ENCODE measurements at regions not wholly inside any gene's neighbourhood (a gene's known extent, or its start where the extent isn't known, plus 50 kb on each side); places are given as distances from the start of the nearest gene placed in this dataset.
"Not testable (repeated sequence)": the region's sequence is repeated elsewhere in the genome, so short reads cannot be mapped to it uniquely, and the experiment has no call there.

DNA sequence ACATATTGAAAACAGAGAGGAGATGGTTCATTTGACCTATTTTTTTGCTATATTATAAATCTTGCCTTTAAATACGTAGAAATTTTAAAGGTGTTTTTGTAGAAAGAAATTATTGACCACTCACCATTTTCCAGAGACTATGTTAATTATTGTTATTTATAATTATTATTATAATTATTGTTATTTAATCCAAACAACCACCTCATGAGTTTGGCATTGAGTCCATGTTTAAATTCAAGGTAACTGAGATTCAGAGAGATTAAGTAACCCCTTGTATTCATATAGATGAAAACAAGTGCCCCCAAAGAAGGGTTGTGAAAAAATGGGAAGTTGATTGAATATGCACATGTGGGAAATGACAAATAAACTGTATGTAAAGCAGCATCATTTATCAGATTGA, 692.5 kb upstream of the MIR17HG start:
- DNase-seq: no peak

DNA sequence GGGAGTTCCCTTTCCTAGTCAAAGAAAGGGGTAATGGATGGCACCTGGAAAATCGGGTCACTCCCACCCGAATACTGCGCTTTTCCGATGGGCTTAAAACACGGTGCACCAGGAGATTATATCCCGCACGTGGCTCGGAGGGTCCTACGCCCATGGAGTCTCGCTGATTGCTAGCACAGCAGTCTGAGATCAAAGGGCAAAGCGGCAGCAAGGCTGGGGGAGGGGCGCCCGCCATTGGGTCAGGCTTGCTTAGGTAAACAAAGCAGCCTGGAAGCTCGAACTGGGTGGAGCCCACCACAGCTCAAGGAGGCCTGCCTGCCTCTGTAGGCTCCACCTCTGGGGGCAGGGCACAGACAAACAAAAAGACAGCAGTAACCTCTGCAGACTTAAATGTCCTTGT, 683.3 kb upstream of the MIR17HG start:
- DNase-seq: not testable (repeated sequence)

- no peak for DNase-seq
Observed at GRCh38 chr13:90673746-90674145, 673.7 kb upstream of the MIR17HG start.

DNA sequence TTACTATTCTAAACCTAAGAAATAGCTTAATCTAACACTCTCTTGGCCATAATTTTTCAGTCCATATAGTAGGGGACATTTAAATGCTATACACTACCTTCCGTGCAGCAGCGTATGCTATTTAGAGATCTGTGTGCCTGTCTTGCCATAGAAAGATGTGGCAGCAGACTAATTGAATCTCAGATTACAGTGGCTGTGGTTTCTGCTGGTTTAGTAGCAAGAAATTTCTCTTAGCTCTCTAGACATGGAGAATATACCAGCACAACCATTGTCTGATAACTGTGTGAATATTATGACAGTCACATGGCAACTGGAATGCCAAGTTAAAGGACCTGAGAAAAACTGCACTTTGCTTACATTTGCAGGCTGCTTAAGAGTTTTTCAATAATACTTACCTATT, 672.4 kb upstream of the MIR17HG start:
- no peak for DNase-seq

DNA sequence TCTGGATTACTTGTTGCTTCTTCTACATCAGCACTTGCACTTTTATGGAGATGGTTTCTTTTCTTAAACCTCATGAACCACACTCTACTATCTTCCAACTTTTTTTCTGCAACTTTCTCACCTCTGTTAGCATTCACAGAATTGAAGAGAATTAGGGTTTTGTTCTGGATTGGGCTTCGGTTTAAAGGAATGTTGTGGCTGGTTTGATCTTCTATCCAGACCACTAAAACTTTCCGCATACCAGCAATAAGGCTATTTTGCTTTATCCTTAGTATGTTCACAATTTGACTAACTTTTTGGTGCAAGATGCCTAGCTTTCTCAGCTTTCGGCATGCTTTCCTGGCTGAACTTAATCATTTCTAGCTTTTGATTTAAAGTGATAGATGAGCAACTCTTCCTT, 666.7 kb upstream of the MIR17HG start:
- DNase-seq: no peak

DNA sequence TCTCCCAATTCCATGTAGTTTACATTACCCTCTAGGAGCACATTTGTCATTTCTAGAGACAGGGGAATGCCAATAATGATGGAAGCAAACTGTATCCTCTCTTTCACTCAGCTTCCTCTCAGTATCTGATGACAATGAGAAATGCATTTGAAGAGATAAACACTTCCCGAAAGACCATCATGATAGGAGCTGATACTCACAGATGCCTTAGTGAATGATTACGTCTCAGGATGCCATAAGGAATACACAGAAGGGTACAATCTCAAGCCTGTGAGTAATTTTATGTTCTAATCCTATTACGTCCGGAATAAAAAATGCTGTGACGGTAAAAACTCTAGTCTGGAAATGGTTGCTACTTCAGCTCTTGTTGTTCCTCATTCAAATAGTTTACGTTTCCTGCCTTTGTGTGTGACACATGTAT, 663.8 kb upstream of the MIR17HG start:
- no peak for DNase-seq

DNA sequence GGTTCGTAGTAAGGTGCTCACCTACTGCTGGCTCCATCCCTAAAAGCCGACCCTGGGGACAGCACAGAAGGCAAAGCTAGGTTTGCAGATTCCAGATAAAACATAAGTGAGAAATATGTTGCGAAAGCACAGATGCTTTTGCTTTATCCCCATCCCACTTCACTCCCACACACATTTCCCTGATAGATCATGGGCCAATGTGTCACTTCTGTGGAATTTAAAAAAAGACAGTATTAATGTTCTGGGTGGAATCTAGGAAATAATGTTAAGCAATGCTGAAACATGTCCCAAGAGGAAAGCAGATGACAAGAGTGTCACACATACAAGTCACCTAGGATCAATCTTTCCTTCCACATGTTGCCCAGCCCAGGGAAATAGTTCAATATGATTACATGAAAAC, 661.0 kb upstream of the MIR17HG start:
- no peak for DNase-seq

- no peak for DNase-seq
Observed at GRCh38 chr13:90689111-90689510, 658.4 kb upstream of the MIR17HG start.

DNA sequence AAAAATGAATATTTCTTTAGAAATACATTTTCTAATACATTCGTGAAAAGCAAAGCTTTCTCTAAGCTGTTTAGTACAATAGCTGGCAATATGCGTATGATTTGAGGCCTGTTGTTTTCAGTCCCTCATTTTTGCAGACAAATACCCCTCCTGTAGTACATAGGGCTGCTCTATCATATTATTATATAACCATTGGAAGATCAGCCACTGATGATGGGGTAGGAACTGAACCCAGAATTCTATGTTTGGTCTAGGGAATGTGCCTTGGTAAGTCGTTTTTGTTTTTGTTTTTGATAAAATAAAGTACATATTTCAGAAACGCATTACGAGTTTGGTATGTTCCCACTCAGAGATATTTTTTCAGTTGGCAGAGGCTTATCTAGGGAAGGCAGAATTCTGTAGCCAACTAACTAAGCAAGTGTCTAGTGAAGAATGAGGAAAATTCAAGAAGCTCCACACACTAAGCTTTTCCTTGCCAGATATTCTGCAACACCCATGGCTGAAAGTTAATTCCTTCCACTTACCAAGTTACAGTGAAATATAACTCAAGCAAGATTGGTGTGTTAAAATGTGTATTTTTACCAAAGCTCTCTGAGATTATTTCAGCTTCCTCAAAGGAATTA, 656.9 kb upstream of the MIR17HG start:
- no peak for DNase-seq

- no peak for DNase-seq
Observed at GRCh38 chr13:90696254-90696653, 651.2 kb upstream of the MIR17HG start.

GRCh38 chr13:90696656-90697055, 650.8 kb upstream of the MIR17HG start:
- no peak for DNase-seq

GRCh38 chr13:90700340-90700739, 647.1 kb upstream of the MIR17HG start:
- DNase-seq: no peak

GRCh38 chr13:90701264-90701663, 646.2 kb upstream of the MIR17HG start:
- no peak for DNase-seq

GRCh38 chr13:90702050-90702449, 645.4 kb upstream of the MIR17HG start:
- no peak for DNase-seq

GRCh38 chr13:90706631-90707030, 640.9 kb upstream of the MIR17HG start:
- no peak for DNase-seq

DNA sequence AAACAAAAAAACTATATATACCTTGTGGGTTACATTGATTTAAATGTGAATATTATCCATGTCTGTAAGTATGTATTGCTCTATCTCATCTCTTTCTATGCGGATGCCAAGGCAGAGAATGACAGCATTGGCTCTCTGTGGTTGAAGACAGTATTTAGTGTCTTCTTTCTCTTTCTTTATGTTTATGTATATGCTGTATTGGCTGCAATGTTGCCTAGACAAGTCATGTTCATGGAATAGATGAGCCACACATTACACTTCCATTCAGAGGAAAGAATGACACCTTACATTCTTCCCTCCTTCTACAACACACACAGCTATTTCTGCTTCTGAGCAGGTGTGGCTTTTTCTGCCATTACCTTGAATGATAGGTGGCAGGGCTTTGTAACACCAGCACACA, 639.4 kb upstream of the MIR17HG start:
- no peak for DNase-seq

DNA sequence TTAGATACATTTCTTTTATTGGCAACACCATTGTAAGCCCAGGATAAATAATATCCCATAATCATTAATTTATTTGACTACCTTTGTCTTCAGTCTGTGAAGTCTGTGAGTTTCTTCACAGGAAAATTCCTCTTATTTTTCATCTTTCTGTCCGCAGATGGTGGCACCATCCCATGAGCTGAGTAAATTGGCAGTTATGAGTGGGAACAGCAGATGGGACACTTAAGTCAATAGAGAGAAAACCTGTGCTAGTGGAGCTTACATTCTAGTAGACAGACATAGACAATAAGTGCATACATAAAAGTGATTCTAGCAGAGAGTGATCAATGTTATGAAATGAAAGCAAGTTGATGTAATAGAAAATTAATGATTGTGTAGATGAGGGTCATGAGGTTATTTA, 638.2 kb upstream of the MIR17HG start:
- no peak for DNase-seq

GRCh38 chr13:90710164-90710759, 637.2 kb upstream of the MIR17HG start:
- no peak for DNase-seq

GRCh38 chr13:90713441-90714133, 633.9 kb upstream of the MIR17HG start:
- DNase-seq: no peak

DNA sequence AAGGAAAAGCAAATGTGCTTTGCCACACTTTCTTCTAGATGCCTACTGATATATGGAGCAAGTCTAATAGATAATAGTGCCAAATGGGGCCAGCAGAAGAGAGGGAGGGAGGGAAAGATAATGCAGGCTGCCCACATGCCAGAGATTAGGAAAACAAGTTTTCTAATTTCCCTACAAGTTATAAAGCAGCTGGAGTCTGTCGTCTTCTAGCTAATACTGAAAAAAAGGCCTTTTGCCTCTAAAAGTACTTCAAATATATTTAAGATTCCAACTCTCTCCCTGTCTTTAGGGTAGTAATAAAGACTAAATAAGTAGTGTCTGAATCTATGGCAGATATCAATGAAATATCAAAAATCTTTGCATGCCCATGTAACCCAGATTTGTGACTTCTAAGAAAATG, 632.0 kb upstream of the MIR17HG start:
- no peak for DNase-seq

GRCh38 chr13:90717451-90717936, 630.0 kb upstream of the MIR17HG start:
- DNase-seq: no peak

DNA sequence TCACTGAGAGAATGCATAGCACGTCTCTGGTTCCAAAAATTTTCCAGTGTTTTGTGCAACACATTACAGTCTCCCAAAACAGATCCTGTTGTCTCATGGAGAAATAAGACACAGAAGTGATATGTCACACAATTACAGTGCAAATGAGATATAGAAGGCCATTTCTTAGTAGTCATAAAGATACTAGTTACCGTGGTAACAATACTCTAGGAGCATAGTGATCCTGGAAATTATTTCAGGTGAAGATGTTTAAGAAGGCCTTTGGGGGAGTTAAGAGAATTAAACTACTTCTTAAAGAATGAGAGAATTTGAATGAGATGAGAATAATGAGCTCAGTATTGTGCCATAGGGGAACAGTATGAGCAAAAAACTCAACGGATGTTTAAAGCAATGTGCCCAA, 628.0 kb upstream of the MIR17HG start:
- no peak for DNase-seq

GRCh38 chr13:90721937-90722336, 625.5 kb upstream of the MIR17HG start:
- no peak for DNase-seq

- DNase-seq: no peak
Observed at GRCh38 chr13:90723381-90723780, 624.1 kb upstream of the MIR17HG start.

All from GF-D8 (cell line).